ENCODE measurements at regions not wholly inside any gene's neighbourhood (a gene's known extent, or its start where the extent isn't known, plus 50 kb on each side); places are given as distances from the start of the nearest gene placed in this dataset.

DNA sequence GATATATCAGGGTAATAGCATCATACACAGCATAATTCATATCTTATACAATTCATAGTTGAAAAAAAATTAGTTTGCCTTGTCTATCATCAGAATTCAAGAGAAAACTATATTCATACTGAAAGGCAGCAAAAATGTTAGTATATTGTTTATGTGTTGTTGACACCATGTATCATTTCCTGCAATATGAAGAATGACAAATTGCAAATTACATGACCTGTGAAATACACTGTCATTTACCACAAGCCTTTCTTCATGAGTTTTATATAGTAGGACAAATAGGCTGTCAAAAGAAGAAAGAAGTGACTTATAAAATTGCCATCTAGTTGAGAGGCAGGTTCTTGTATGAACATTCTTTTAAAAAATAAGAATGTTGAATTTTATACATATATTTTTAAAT, 1136.3 kb upstream of the CDH9 start:
- no peak for TF ChIP-seq CTCF (IDR thresholded peaks at IDR 0.05)
- no peak for TF ChIP-seq ZFX (IDR thresholded peaks at IDR 0.05; ENCODE audit: borderline replicate concordance)
